DND-41 (cell line): ENCODE measurements at regions not wholly inside any gene's neighbourhood (a gene's known extent, or its start where the extent isn't known, plus 50 kb on each side); places are given as distances from the start of the nearest gene placed in this dataset.
A peak's percentile ranks its signal among the peaks of the same experiment; 100 is the strongest.

ENCODE experiments used
- ATAC-seq: fragments of 200-7000 bp; cut with Tn5 transposase; 3 replicates; pipeline ENCODE4 v1.9.1; 2021; ENCODE audit warnings: low read depth; ENCODE audit not compliant: insufficient read depth
- DNase-seq: peaks from one replicate; pipeline ENCODE4 v3.0.0-alpha.2; 2020
- H2AFZ ChIP-seq: 2 replicates; pipeline ENCODE4 v1.6.0; 2012; ENCODE audit warnings: low read depth, low read length
- H3K27ac ChIP-seq: 2 replicates; pipeline ENCODE4 v1.5.1; 2012; ENCODE audit warnings: low read length, inconsistent platforms
- H3K27me3 ChIP-seq: fragments of 200-600 bp; sonication (generic); 2 replicates; pipeline ENCODE4 v1.6.0; 2012; ENCODE audit warnings: low read length, mild to moderate bottlenecking, inconsistent platforms; ENCODE audit not compliant: insufficient read depth, poor library complexity
- H3K36me3 ChIP-seq: 2 replicates; pipeline ENCODE4 v1.5.1; 2012; ENCODE audit warnings: low read length, inconsistent platforms; ENCODE audit not compliant: insufficient read depth
- H3K4me1 ChIP-seq: 2 replicates; pipeline ENCODE4 v1.5.1; 2012; ENCODE audit warnings: mild to moderate bottlenecking, low read length; ENCODE audit not compliant: insufficient read depth
- H3K4me2 ChIP-seq: 2 replicates; pipeline ENCODE4 v1.6.0; 2012; ENCODE audit warnings: mild to moderate bottlenecking, moderate library complexity, low read length, inconsistent platforms; ENCODE audit not compliant: insufficient read depth
- H3K4me3 ChIP-seq, 2 experiments: fragments of 200-600 bp in 1 of 2; shearing (Covaris generic) in 1 of 2; 2 replicates each; pipeline ENCODE4 v1.5.1; 2012 to 2016; ENCODE audit warnings: inconsistent platforms in 2 of 2, low read length in 2 of 2, mild to moderate bottlenecking in 2 of 2, low read depth in 1 of 2, moderate library complexity in 1 of 2
- H3K79me2 ChIP-seq: 2 replicates; pipeline ENCODE4 v1.6.0; 2012; ENCODE audit warnings: low read length, inconsistent platforms; ENCODE audit not compliant: insufficient read depth
- H3K9ac ChIP-seq: 2 replicates; pipeline ENCODE4 v1.6.0; 2012; ENCODE audit warnings: low read depth, mild to moderate bottlenecking, inconsistent platforms, low read length, moderate library complexity
- H3K9me3 ChIP-seq: 2 replicates; pipeline ENCODE4 v1.5.1; 2012; ENCODE audit warnings: low read length, moderate library complexity, mild to moderate bottlenecking, inconsistent platforms; ENCODE audit not compliant: insufficient read depth, severe bottlenecking
- H4K20me1 ChIP-seq: 2 replicates; pipeline ENCODE4 v1.6.0; 2012; ENCODE audit warnings: low read length; ENCODE audit not compliant: insufficient read depth
- CTCF ChIP-seq: IDR thresholded peaks from 2 replicates; pipeline ENCODE4 v1.5.1; 2012; ENCODE audit warnings: borderline replicate concordance, low read length, moderate library complexity, mild to moderate bottlenecking; ENCODE audit not compliant: poor library complexity, severe bottlenecking; ENCODE audit errors: extremely low read depth
- EZH2 ChIP-seq: IDR thresholded peaks from 3 replicates; pipeline ENCODE4 v1.6.1; 2012; ENCODE audit warnings: borderline replicate concordance, low read depth, mild to moderate bottlenecking, moderate library complexity, low read length, inconsistent platforms; ENCODE audit not compliant: severe bottlenecking

GRCh38 chr3:59256230-59256629 lies 206.4 kb upstream of the CFAP20DC start:
- no peaks in the 10 kb centered on the region for H4K20me1 ChIP-seq
- TF ChIP-seq CTCF (no peak), EZH2 (no peak)
- no peaks in the 10 kb centered on the region for H3K36me3 ChIP-seq
- DNase-seq (peak; percentile 23), ATAC-seq (peak; percentile 78)
- no peak overlapping the region for H2AFZ ChIP-seq
- no peak overlapping the region; the same call in 1 of the 2 replicates for H3K27ac ChIP-seq
- no peak overlapping the region for H3K4me2 ChIP-seq
- peaks cover 18% of the 10 kb centered on the region for H3K4me1 ChIP-seq
- no peak overlapping the region for H3K9ac ChIP-seq
- H3K4me3 ChIP-seq: no peak overlapping the region
- no peaks in the 10 kb centered on the region for H3K27me3 ChIP-seq
- no peaks in the 10 kb centered on the region for H3K9me3 ChIP-seq
- H3K79me2 ChIP-seq: no peaks in the 10 kb centered on the region

GRCh38 chr3:59254976-59255375 lies 205.2 kb upstream of the CFAP20DC start:
- no peak for TF ChIP-seq CTCF
- no peak for TF ChIP-seq EZH2
- Histone ChIP-seq H3K9ac (no peak overlapping the region), H3K36me3 (no peaks in the 10 kb centered on the region), H2AFZ (no peak overlapping the region), H3K4me3 (no peak overlapping the region), H3K79me2 (no peaks in the 10 kb centered on the region), H3K9me3 (no peaks in the 10 kb centered on the region), H4K20me1 (no peaks in the 10 kb centered on the region), H3K27ac (no peak overlapping the region), H3K27me3 (no peaks in the 10 kb centered on the region), H3K4me1 (peaks cover 18% of the 10 kb centered on the region), H3K4me2 (no peak overlapping the region)
- ATAC-seq: no peak
- no peak for DNase-seq

- Histone ChIP-seq H3K27ac (no peak overlapping the region), H4K20me1 (no peaks in the 10 kb centered on the region), H2AFZ (no peak overlapping the region), H3K36me3 (no peaks in the 10 kb centered on the region), H3K79me2 (no peaks in the 10 kb centered on the region), H3K27me3 (no peaks in the 10 kb centered on the region), H3K9ac (no peak overlapping the region), H3K4me3 (no peak overlapping the region), H3K9me3 (no peaks in the 10 kb centered on the region), H3K4me2 (no peak overlapping the region), H3K4me1 (peaks cover 18% of the 10 kb centered on the region)
- DNase-seq (no peak), ATAC-seq (no peak)
- TF ChIP-seq CTCF: no peak
- TF ChIP-seq EZH2: no peak
Observed at GRCh38 chr3:59254433-59254832, 204.6 kb upstream of the CFAP20DC start.

GRCh38 chr3:59253523-59253922 lies 203.7 kb upstream of the CFAP20DC start:
- H3K27me3 ChIP-seq: no peaks in the 10 kb centered on the region
- H3K9ac ChIP-seq: no peak overlapping the region
- H4K20me1 ChIP-seq: no peaks in the 10 kb centered on the region
- no peak for DNase-seq
- H3K36me3 ChIP-seq: no peaks in the 10 kb centered on the region
- H3K4me1 ChIP-seq: peaks cover 18% of the 10 kb centered on the region
- no peak overlapping the region for H3K4me3 ChIP-seq
- no peak overlapping the region for H3K4me2 ChIP-seq
- TF ChIP-seq EZH2: no peak
- TF ChIP-seq CTCF: no peak
- H3K27ac ChIP-seq: no peak overlapping the region
- H3K79me2 ChIP-seq: no peaks in the 10 kb centered on the region
- no peaks in the 10 kb centered on the region for H3K9me3 ChIP-seq
- no peak overlapping the region for H2AFZ ChIP-seq
- no peak for ATAC-seq
